ENCODE measurements at regions not wholly inside any gene's neighbourhood (a gene's known extent, or its start where the extent isn't known, plus 50 kb on each side); places are given as distances from the start of the nearest gene placed in this dataset.

- no peak for ATAC-seq
These were observed 207.5 kb upstream of the RTL1 start for GRCh38 chr14:101110729-101111619.

DNA sequence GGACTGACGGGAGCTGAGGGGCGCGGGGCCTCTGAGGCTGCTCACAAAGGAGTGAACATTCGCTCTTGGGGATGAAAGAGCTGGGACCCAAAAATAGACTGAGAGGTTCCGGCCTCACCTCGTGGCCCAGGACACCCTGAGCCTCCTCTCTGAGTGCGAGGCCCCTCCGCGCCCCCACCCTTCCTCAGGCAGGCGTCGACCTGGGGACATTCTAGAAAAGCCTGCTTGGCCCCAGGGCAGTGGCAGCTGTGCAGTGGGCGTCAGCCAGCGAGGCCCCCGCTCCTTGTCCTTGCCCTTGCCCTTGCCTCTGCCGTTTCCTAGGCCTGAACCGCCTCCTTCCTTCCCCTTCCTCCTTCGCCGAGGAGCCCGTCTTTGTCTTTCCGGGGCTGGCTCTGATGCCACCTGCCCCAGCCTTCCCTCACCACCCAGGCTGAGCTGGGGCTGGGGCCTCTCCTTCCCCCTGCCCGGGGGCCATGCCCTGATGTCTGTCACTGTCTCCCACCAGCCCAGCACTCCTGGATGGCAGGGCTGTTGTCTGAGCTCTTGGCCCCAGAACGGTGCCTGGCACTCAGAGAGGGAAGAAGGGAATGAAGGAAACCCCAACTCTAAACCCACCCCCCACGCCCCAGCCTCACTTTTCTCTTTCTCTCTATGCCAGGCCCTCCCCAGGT is 208.2 kb upstream of the RTL1 start:
- Mint-ChIP-seq H3K9me3 (peaks cover 0 to 2% of the 10 kb centered on the region in 2 donors), H3K27ac (no peak overlapping the region), H3K36me3 (no peaks in the 10 kb centered on the region)
- DNase-seq (ENCODE audit: low spot score in 2 of 2) (peak in 1 of 2 donors; percentile 31), ATAC-seq (no peak)

More at GRCh38 chr14:101110729-101111619, 207.5 kb upstream of the RTL1 start:
- peak in 1 of 2 donors; percentile 43 for DNase-seq (ENCODE audit: low spot score in 2 of 2)
- H3K9me3 Mint-ChIP-seq = peaks cover 0 to 5% of the 10 kb centered on the region in 2 donors
- no peaks in the 10 kb centered on the region for H3K36me3 Mint-ChIP-seq
- no peak overlapping the region for H3K27ac Mint-ChIP-seq

GRCh38 chr14:101112351-101113107 is 209.0 kb upstream of the RTL1 start:
- ATAC-seq = no peak

GRCh38 chr14:101113108-101113612 is 209.6 kb upstream of the RTL1 start:
- DNase-seq (ENCODE audit: low spot score in 2 of 2) = peak in 1 of 2 donors; percentile 34
- no peak for ATAC-seq
- H3K36me3 Mint-ChIP-seq = no peaks in the 10 kb centered on the region
- no peaks in the 10 kb centered on the region for H3K9me3 Mint-ChIP-seq
- H3K27ac Mint-ChIP-seq = no peak overlapping the region

More at GRCh38 chr14:101112351-101113107, 209.0 kb upstream of the RTL1 start:
- H3K9me3 Mint-ChIP-seq = no peaks in the 10 kb centered on the region
- H3K27ac Mint-ChIP-seq = no peak overlapping the region
- DNase-seq (ENCODE audit: low spot score in 2 of 2) = peak in 1 of 2 donors; percentile 44
- no peaks in the 10 kb centered on the region for H3K36me3 Mint-ChIP-seq

DNA sequence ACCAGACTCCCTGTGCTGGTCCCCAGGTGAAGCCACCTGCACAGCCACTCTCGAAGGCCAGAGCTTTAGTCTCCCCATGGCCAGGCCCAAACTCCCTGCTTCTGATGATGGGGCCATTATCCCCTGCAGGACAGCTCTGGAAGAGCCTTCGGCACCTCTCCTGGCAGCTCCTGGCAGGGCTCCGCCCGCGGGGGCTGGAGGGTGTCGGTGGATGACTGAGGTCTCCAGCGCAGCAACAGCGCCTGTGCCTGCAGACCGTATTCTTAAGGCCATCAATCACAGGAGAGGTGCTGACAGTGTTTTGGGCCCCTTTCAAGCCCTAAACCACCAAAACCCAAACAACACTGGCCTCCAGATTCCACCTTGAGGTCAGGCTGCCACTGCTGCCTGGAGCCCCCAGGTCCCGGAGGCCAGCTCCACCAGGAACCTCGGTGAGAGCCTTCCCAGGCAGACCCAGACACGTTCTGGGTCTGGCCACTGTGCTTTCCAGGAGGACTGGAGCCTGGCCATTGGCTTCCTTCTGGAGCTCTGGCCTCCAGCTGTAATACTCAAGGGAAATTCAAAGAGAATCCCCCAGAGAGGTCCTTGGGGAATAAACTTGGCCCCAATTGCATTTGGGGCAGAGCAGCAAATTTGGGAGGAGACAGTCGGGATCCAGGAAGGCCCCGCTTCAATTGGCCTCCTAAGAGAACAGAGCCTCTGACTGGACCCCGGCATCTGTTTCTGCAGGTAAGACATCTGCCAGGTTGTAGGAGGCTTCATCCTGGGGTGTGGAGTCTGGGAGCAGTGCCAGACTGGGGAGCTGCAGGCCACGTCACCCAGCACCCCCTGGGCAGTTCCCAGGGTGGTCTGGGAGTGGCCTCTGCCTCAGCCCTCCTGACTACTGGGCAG is 210.6 kb upstream of the RTL1 start:
- peak in 1 of 2 donors; percentile 35 for DNase-seq (ENCODE audit: low spot score in 2 of 2)

GRCh38 chr14:101114726-101115515 is 211.4 kb upstream of the RTL1 start:
- peak in 1 of 2 donors; percentile 33 for DNase-seq (ENCODE audit: low spot score in 2 of 2)
- no peak for ATAC-seq
- no peak overlapping the region for H3K27ac Mint-ChIP-seq
- H3K9me3 Mint-ChIP-seq = no peaks in the 10 kb centered on the region
- no peaks in the 10 kb centered on the region for H3K36me3 Mint-ChIP-seq

More for the DNA sequence above, 210.6 kb upstream of the RTL1 start:
- Mint-ChIP-seq H3K27ac (no peak overlapping the region), H3K36me3 (no peaks in the 10 kb centered on the region), H3K9me3 (no peaks in the 10 kb centered on the region)
- no peak for ATAC-seq

DNA sequence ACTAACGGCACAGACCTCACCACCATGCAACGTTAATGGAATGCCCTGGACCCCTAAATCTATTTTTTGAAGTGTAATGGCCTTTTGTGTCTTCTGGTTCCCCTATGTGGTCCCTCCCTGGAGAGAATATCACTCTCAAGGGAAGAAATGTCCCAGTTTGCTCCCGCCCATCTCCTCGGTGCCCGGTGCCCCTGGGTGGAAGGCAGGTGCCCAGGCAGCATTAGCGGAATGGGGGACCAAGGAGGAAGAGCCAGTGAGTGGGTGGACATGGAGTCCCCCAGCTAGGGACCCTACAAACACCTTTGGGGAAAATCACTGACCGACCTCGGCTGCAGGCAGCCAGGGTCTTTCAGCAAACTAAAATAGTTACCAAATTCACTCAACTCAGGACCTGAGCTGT is 212.1 kb upstream of the RTL1 start:
- ATAC-seq = no peak
- Mint-ChIP-seq H3K27ac (no peak overlapping the region), H3K9me3 (no peaks in the 10 kb centered on the region), H3K36me3 (no peaks in the 10 kb centered on the region)
- no peak for DNase-seq (ENCODE audit: low spot score in 2 of 2)

GRCh38 chr14:101116065-101116464 is 212.5 kb upstream of the RTL1 start:
- H3K36me3 Mint-ChIP-seq = no peaks in the 10 kb centered on the region
- ATAC-seq (no peak), DNase-seq (ENCODE audit: low spot score in 2 of 2) (no peak)
- H3K9me3 Mint-ChIP-seq = no peaks in the 10 kb centered on the region
- H3K27ac Mint-ChIP-seq = no peak overlapping the region

DNA sequence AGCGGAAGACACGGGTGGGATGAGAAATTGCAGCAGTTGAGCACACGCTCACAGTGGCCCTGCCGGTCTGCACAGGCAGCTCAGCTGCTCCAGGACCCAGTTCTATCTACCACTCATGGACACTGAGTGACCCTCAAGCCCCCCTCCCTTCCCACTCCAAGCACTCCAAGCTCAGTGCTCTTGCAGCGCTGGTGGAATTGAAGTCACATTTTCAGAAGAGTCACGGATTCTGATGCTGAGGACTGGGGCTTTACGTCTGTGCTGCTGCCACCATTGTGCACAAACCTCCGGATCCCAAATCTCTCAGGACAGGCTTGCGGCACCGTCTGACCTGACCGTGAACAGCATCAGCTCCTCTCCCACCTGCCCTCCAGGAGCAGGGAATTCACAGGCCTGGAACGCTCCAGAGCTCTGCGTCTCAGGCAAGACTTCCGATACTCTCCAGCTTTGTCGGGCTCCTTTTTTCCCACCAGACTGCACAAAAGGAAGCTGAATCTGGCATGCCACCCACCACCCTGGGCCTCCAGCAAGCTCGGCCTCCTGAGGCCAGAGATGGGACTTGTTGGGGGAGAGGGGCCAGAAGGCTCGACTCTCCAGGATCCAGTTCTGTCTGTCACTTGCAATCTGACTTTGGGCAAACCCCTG is 213.1 kb upstream of the RTL1 start:
- Mint-ChIP-seq H3K9me3 (no peaks in the 10 kb centered on the region), H3K36me3 (no peaks in the 10 kb centered on the region), H3K27ac (no peak overlapping the region)
- DNase-seq (ENCODE audit: low spot score in 2 of 2) = peak in 1 of 2 donors; percentile 28
- no peak for ATAC-seq

- no peaks in the 10 kb centered on the region for H3K36me3 Mint-ChIP-seq
- H3K9me3 Mint-ChIP-seq = no peaks in the 10 kb centered on the region
- DNase-seq (ENCODE audit: low spot score in 2 of 2) = no peak
- no peak for ATAC-seq
- no peak overlapping the region for H3K27ac Mint-ChIP-seq
These were observed 214.0 kb upstream of the RTL1 start for GRCh38 chr14:101117543-101117942.

DNA sequence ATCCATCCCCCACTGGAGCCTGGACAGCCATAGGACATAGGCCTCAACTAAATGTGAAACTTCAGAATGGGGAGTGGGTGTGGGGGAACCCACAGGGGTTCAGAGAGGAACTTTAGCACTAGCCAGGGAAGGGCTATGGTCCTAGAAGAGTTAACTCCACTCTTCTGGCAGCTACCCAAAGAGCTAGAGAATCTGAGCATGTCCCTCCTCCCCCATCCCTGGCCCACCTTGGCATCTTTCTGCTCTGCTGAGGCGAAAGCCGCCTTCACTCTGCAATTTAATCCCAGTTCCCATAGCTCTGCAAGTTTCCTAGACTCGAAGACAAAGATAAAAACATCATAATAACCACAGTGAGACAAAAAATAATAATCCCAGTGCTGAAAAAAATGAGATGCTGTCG is 214.7 kb upstream of the RTL1 start:
- no peak for ATAC-seq
- no peaks in the 10 kb centered on the region for H3K9me3 Mint-ChIP-seq
- H3K27ac Mint-ChIP-seq = no peak overlapping the region
- no peak for DNase-seq (ENCODE audit: low spot score in 2 of 2)
- no peaks in the 10 kb centered on the region for H3K36me3 Mint-ChIP-seq

DNA sequence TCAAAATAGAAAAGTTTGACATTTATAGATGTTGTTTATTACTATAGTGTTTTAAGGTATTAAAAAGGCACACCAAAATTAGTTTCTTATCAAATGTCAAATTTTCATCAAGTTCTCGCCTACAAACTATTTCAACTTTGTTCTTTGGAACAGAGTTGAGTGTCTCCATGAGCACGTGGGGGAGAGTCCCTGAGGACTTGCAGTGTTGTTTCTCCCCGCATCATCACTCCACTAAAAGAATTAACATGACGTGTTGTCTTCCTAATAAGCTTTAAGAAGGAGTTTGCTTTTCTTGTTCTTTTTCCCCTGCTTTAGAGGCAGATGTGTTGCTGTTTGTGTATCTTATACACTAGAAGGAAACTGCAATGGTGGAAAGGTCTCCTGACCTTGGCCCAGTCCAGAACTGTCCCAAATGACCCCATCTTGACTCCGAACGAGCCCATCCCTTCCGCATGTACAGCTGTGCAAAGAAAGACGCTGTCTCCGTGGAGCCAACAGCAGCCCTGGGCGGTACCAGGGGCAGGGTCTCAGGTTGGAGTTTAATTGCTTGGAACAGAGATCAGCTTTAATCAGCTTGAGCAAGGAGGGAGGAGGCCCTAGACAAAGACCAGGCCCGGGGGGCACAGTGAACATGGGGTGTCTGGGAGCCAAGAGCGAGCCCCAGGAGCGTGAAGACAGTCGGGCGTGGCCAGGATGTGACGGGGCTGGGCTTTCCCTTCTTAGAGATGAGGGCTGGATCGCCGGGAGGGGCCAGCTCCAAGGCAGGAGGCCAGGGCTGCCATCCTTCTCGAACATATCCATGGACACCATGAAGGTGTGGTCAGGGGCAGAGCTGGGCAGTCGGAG is 215.4 kb upstream of the RTL1 start:
- no peaks in the 10 kb centered on the region for H3K36me3 Mint-ChIP-seq
- ATAC-seq (no peak), DNase-seq (ENCODE audit: low spot score in 2 of 2) (no peak)
- H3K9me3 Mint-ChIP-seq = no peaks in the 10 kb centered on the region
- H3K27ac Mint-ChIP-seq = peak overlapping the region in 1 of 2 donors; percentile 40

DNA sequence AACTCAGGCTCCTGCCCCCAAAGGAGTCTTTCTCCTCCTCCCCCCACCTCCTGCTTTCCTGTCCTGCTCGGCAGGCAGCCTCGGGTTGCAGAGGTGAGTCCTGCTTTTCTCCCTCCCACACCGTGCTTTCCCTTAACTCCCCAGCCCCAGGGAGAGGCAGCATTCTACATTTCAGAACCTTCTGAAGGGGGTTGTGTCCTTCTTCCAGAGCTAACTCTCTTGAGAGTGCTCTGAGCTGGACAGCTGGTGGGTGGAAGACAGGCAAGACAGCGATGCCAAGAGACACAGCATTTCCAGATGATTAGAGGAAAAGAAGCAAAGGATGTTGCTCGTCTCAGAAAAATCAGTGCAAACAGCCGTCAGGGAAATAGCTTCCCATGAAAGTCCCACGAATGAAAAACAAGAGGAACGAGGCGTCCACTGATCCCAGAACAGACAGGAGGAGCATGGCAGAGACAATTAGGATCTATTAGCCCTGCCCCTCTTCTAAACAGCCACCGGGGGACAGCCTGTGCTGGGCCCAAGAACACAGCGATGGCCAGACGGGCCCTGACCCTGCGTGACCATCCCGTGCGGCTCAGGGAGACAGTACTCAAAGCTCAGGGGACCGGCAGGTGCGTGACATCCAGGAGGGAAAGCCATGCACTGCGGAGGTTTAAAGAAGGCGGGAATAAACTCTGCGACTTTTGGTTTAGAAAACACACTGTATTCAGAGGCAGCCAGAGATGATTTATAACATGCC is 216.5 kb upstream of the RTL1 start:
- peak in 1 of 2 donors; percentile 34 for DNase-seq (ENCODE audit: low spot score in 2 of 2)
- Mint-ChIP-seq H3K36me3 (no peaks in the 10 kb centered on the region), H3K27ac (peak overlapping the region in 1 of 2 donors; percentile 53), H3K9me3 (no peaks in the 10 kb centered on the region)
- ATAC-seq = no peak

Measured in activated naive CD4-positive, alpha-beta T cell treated with anti-CD3 and anti-CD28 coated beads, Interleukin-2, amount 50 U/mL, for 72 hours (primary cell).